BLaER1 treated with 17β-estradiol and CSF1 and Interleukin-3, amounts not matched to agents 10 nM and 100 nM (cell line): ENCODE measurements at regions not wholly inside any gene's neighbourhood (a gene's known extent, or its start where the extent isn't known, plus 50 kb on each side); places are given as distances from the start of the nearest gene placed in this dataset.
"Not testable (repeated sequence)": the region's sequence is repeated elsewhere in the genome, so short reads cannot be mapped to it uniquely, and the experiment has no call there.

Experiments used
- H3K27ac ChIP-seq, 11 experiments: shearing (Covaris generic); formaldehyde crosslinking; 2 replicates each; pipeline ENCODE4 v1.8.1; 2022
- H3K27me3 ChIP-seq, 11 experiments: shearing (Covaris generic); formaldehyde crosslinking; 2 replicates each; pipeline ENCODE4 v1.8.1; 2022
- H3K36me3 ChIP-seq, 11 experiments: shearing (Covaris generic); formaldehyde crosslinking; 2 replicates each; pipeline ENCODE4 v1.8.1; 2022
- H3K4me1 ChIP-seq, 10 experiments: shearing (Covaris generic); formaldehyde crosslinking; 2 replicates each; pipeline ENCODE4 v1.8.1; 2022
- H3K4me2 ChIP-seq, 11 experiments: shearing (Covaris generic); formaldehyde crosslinking; 2 replicates each; pipeline ENCODE4 v1.8.1; 2022
- H3K4me3 ChIP-seq, 10 experiments: shearing (Covaris generic); formaldehyde crosslinking; 2 replicates each; pipeline ENCODE4 v1.8.1; 2022
- H3K9ac ChIP-seq, 11 experiments: shearing (Covaris generic); formaldehyde crosslinking; 2 replicates each; pipeline ENCODE4 v1.8.1; 2022
- H3K9me3 ChIP-seq, 11 experiments: shearing (Covaris generic); formaldehyde crosslinking; replicated peaks in 1 of 11; 2 replicates each; pipeline ENCODE4 v1.8.1; 2022
- H4K20me1 ChIP-seq, 11 experiments: shearing (Covaris generic); formaldehyde crosslinking; 2 replicates each; pipeline ENCODE4 v1.8.1; 2022
- Cebpa-rat ChIP-seq, 11 experiments: shearing (Covaris generic); IDR thresholded peaks; 2 replicates each; pipeline ENCODE4 v1.8.1; 2022

DNA sequence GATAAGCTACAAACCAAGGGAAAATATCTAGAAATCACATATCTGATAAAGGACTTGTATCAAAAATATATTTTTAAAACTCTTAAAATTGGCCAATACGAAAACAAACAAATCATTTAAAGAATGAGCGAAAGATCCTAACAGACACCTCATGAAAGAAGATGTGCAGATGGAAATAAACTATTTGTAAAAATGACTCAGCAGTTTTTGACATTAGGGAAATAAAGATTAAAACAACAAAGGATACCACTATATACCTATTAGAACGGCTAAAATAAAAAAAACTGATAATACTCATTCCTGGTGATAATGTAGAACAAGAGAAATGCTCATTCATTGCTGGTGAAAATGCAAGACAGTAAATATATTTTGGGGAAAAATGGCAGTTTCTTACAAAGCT is 506.4 kb downstream of the KLHL4 start:
- Histone ChIP-seq H3K9me3 (no peaks in the 10 kb centered on the region), H3K27ac (no peak overlapping the region), H3K27me3 (peaks cover 44 to 97% (median 84%) of the 10 kb centered on the region in 11 experiments), H3K36me3 (no peaks in the 10 kb centered on the region), H3K4me1 (no peaks in the 10 kb centered on the region), H3K4me2 (no peak overlapping the region), H4K20me1 (no peaks in the 10 kb centered on the region), H3K4me3 (no peak overlapping the region), H3K9ac (no peak overlapping the region)
- TF ChIP-seq Cebpa-rat (IDR thresholded peaks at IDR 0.05), result no peak

DNA sequence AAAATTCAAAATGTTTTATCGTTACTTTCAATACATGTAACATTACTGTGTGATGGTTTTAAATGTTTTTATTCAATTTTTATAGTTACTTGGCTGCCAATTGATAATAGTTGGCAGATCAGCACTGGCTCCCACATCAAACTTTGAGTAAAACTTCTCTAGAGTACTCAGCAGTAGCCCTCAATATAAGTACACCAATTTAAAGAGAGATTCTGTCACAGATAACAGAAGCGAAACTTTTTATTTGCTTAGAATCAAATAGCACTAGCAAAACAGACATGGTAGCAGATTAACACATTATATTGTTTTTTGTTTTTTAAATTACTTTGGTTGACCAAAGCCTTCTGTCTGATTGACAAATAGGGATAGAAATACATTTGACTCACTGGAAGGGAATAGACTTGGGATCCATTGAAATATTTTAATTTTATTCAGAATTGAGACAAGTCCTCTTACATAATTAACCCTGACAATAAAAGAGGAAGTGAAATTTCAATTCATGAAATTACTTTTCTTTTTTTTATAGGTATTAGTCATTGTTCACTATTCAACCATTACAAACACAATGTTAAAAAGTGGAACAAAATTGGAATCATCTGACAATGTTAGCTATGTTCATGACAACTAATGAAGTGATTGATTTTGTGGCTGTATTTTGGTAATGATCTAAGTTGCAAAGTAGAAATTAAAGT is 554.9 kb downstream of the KLHL4 start:
- H3K27me3 ChIP-seq, result peaks cover 35 to 96% (median 76%) of the 10 kb centered on the region in 11 experiments; a peak in 20 of 22 replicates
- no peaks in the 10 kb centered on the region for H3K4me1 ChIP-seq
- TF ChIP-seq Cebpa-rat (IDR thresholded peaks at IDR 0.05), result no peak
- H3K9me3 ChIP-seq, result no peaks in the 10 kb centered on the region
- H3K4me2 ChIP-seq, result no peak overlapping the region
- no peaks in the 10 kb centered on the region for H3K36me3 ChIP-seq
- no peak overlapping the region for H3K4me3 ChIP-seq
- H4K20me1 ChIP-seq, result no peaks in the 10 kb centered on the region
- H3K27ac ChIP-seq, result no peak overlapping the region
- no peak overlapping the region for H3K9ac ChIP-seq

DNA sequence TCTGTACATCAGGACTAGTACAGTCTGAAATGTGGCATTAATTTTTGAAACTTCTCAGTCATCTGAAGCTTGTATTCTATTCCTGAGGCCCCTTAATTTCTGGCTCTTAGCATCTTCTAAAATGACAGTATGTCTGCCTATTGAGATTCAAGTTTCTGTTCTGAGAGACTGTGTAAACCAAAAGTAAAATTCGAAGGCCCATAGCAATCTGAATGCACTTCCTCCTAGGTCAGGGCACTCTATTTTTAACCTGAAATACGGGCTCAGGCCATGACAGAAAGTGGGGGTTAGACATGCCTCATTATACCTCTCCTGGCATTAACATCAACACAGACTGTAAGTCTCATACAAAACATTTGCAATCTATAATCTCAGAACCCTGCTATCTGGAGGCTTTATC is 584.4 kb downstream of the KLHL4 start:
- no peak for TF ChIP-seq Cebpa-rat (IDR thresholded peaks at IDR 0.05)
- Histone ChIP-seq H3K36me3 (no peaks in the 10 kb centered on the region), H3K4me3 (no peak overlapping the region), H3K4me1 (no peaks in the 10 kb centered on the region), H4K20me1 (no peaks in the 10 kb centered on the region; a peak in 1 of 22 replicates), H3K9ac (no peak overlapping the region), H3K27ac (no peak overlapping the region), H3K4me2 (peak overlapping the region in 1 of 11 experiments; percentile 43; a peak in 1 of 22 replicates), H3K27me3 (peaks cover 56 to 99% (median 94%) of the 10 kb centered on the region in 11 experiments), H3K9me3 (no peaks in the 10 kb centered on the region; a peak in 1 of 22 replicates)

DNA sequence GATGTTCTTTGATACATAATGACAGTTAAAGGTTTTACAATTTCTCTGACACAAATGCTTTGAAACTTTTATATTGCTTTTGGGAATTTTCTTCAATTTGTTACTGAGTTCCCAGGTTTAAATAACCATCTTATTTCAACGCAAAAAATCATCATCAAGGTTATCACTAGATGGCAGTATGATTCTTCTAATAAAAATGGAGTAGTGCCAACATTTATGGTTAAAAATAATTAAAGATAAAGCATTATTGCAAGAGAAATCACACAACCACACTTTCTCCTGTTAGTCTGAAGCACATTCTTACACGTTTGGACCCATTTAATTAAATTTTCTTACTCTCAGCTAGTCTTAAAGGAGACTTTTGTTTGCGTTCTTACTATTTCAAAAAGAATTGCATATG is 611.3 kb upstream of the CPXCR1 start:
- Histone ChIP-seq H3K36me3 (no peaks in the 10 kb centered on the region), H3K9me3 (no peaks in the 10 kb centered on the region), H3K4me1 (no peaks in the 10 kb centered on the region), H4K20me1 (peaks cover 0 to 7% (median 0%) of the 10 kb centered on the region in 11 experiments; a peak in 2 of 22 replicates), H3K4me2 (no peak overlapping the region), H3K27ac (no peak overlapping the region), H3K27me3 (peaks cover 70 to 99% (median 93%) of the 10 kb centered on the region in 11 experiments), H3K4me3 (no peak overlapping the region), H3K9ac (no peak overlapping the region)
- no peak for TF ChIP-seq Cebpa-rat (IDR thresholded peaks at IDR 0.05)

DNA sequence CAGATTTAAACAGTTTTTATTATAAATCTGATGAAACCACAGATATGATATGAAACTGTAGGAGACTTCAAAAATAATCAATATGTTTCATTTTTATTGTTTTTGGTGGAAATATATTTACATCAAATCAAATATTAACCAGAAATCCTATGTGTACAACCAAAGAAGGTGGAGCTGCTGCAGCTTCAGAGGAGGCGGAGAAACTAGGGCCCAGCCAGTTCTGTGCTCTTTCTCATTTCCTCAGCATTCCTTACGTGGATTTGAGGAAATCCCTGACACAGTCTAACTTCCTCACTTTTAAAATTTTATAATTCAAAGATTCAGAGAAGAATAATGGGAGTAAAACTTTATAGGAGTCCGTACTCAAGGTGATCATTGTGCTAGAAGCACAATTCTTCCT is 610.7 kb upstream of the CPXCR1 start:
- peaks cover 72 to 99% (median 93%) of the 10 kb centered on the region in 11 experiments for H3K27me3 ChIP-seq
- no peak overlapping the region for H3K9ac ChIP-seq
- no peak overlapping the region for H3K27ac ChIP-seq
- no peak for TF ChIP-seq Cebpa-rat (IDR thresholded peaks at IDR 0.05)
- H3K36me3 ChIP-seq, result no peaks in the 10 kb centered on the region
- H3K4me3 ChIP-seq, result no peak overlapping the region
- H3K9me3 ChIP-seq, result no peaks in the 10 kb centered on the region
- no peaks in the 10 kb centered on the region for H3K4me1 ChIP-seq
- no peak overlapping the region for H3K4me2 ChIP-seq
- peaks cover 0 to 7% (median 0%) of the 10 kb centered on the region in 11 experiments; a peak in 1 of 22 replicates for H4K20me1 ChIP-seq

DNA sequence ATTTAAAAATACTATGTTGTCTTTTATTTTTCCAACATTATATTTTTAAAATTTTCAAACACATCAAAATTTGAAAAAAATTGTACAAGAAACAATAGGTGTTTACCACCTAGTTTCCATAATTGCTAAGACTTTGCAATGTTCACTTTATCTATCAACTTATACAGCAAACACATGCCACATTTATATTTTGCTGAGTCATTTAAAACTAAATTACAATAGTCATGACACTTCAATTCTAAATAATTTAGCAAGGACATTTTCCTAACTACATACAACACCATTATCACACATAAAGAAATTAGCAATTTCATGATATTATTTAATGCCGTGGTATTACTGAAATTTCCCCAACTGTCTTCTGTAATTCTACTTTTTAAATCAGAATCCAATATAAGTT is 600.4 kb upstream of the CPXCR1 start:
- peaks cover 0 to 14% (median 8%) of the 10 kb centered on the region in 11 experiments; a peak in 6 of 22 replicates for H3K9me3 ChIP-seq
- H4K20me1 ChIP-seq, result no peaks in the 10 kb centered on the region; a peak in 2 of 22 replicates
- no peaks in the 10 kb centered on the region for H3K4me1 ChIP-seq
- no peak overlapping the region for H3K27ac ChIP-seq
- no peak overlapping the region for H3K4me3 ChIP-seq
- H3K36me3 ChIP-seq, result no peaks in the 10 kb centered on the region
- H3K27me3 ChIP-seq, result peaks cover 53 to 100% (median 83%) of the 10 kb centered on the region in 11 experiments
- no peak overlapping the region for H3K9ac ChIP-seq
- no peak overlapping the region for H3K4me2 ChIP-seq
- TF ChIP-seq Cebpa-rat (IDR thresholded peaks at IDR 0.05), result no peak

DNA sequence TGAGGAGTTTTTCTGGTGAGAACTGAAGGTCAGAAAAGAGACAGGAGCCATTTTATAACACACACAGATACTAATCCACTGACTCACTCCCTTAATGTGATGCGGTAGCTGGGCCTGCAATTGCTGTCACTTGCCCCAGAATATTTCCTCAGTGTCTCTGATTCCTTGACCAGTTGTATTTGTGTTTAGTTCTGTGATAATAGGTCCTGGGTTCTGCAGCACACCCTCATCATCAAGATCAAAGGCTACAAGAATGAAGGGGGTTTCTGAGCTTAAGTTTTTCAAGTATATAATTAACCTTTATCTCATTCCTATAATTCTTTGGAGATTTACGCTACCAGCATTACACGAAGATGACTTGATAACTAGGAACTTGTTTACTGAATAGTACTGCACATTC is 576.5 kb upstream of the CPXCR1 start:
- H3K4me3 ChIP-seq, result no peak overlapping the region
- H3K27me3 ChIP-seq, result peaks cover 48 to 97% (median 88%) of the 10 kb centered on the region in 11 experiments
- TF ChIP-seq Cebpa-rat (IDR thresholded peaks at IDR 0.05), result no peak
- peaks cover 9 to 24% (median 12%) of the 10 kb centered on the region in 11 experiments for H3K9me3 ChIP-seq
- H3K9ac ChIP-seq, result no peak overlapping the region
- H3K36me3 ChIP-seq, result no peaks in the 10 kb centered on the region
- H4K20me1 ChIP-seq, result no peaks in the 10 kb centered on the region
- no peaks in the 10 kb centered on the region for H3K4me1 ChIP-seq
- H3K4me2 ChIP-seq, result no peak overlapping the region
- H3K27ac ChIP-seq, result no peak overlapping the region

DNA sequence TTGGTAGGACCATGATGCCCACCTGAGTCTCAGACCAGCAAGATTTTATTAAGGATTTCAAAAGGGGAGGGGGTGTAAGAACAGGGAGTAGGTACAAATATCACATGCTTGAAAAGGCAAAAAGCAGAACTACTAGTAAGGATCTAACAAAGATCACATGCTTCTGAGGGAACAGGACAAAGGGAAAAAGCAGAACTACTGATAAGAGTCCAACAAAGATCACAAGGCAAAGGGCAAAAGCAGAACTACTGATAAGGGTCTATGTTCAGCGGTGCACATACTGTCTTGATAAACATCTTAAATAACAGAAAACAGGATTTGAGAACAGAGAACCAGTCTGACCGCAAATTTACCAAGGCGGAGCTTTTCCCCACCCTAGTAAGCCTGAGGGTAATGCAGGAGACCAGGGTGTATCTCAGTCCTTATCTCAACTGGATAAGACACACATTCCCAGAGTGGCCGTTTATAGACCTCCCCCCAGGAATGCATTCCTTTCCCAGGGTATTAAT is 573.0 kb upstream of the CPXCR1 start:
- not testable (repeated sequence) for H3K9ac ChIP-seq, H3K4me2 ChIP-seq, H3K27ac ChIP-seq, H4K20me1 ChIP-seq, H3K4me1 ChIP-seq, H3K4me3 ChIP-seq, H3K36me3 ChIP-seq
- H3K9me3 ChIP-seq, result peaks cover 9 to 24% (median 12%) of the 10 kb centered on the region in 11 experiments
- H3K27me3 ChIP-seq, result peaks cover 41 to 97% (median 88%) of the 10 kb centered on the region in 11 experiments

DNA sequence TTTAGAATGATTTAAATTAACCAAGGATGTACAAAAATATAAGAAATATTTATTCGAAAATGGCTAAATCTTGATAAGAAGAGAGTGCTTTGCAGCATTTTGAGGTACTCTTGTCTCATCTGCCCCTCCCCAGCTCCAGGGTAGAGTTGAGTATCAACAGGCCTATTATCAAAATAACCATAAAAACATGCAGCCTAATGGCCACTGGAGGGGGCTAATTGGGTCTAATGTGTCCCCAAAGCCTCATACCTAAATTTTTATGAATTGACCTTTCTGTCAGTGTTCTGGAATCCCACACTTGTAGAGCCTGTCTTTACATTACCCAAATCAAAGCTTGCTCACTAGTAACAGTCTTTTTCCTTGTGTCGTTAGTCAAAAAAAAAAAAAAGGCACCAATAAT is 544.9 kb upstream of the CPXCR1 start:
- H3K9ac ChIP-seq, result no peak overlapping the region
- H3K4me2 ChIP-seq, result no peak overlapping the region
- H3K4me3 ChIP-seq, result no peak overlapping the region
- TF ChIP-seq Cebpa-rat (IDR thresholded peaks at IDR 0.05), result no peak
- peaks cover 42 to 100% (median 88%) of the 10 kb centered on the region in 11 experiments for H3K27me3 ChIP-seq
- no peaks in the 10 kb centered on the region for H3K9me3 ChIP-seq
- no peaks in the 10 kb centered on the region for H3K36me3 ChIP-seq
- no peaks in the 10 kb centered on the region for H4K20me1 ChIP-seq
- no peak overlapping the region for H3K27ac ChIP-seq
- no peaks in the 10 kb centered on the region for H3K4me1 ChIP-seq

DNA sequence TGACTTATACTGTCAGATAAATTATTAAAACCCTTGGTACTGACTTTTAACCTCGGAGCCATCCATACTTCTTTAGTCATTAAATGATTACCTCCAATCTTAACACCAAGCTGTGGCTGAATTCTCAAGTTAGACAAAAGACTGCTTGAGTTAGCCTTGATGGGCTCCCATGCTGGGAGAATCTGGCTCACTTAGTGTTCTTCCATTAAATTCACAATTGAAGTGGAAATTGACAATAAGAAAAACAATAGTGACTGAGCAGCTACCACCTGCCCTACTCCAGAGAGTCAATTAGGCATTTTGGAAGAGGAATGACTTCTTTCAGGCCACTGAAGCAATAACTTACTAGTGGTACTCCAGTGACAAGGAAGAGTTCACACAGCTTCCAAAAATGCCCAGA is 503.0 kb upstream of the CPXCR1 start:
- Histone ChIP-seq H3K9ac (no peak overlapping the region), H3K4me1 (no peaks in the 10 kb centered on the region), H3K27ac (no peak overlapping the region), H3K4me2 (no peak overlapping the region), H3K36me3 (no peaks in the 10 kb centered on the region), H3K9me3 (no peaks in the 10 kb centered on the region; a peak in 1 of 22 replicates), H4K20me1 (peaks cover 0 to 3% (median 0%) of the 10 kb centered on the region in 11 experiments; a peak in 1 of 22 replicates), H3K4me3 (no peak overlapping the region), H3K27me3 (peaks cover 26 to 100% (median 76%) of the 10 kb centered on the region in 11 experiments)
- TF ChIP-seq Cebpa-rat (IDR thresholded peaks at IDR 0.05), result no peak
